D341Med (cell line): ENCODE measurements at regions not wholly inside any gene's neighbourhood (a gene's known extent, or its start where the extent isn't known, plus 50 kb on each side); places are given as distances from the start of the nearest gene placed in this dataset.

Experiments used
- DNase-seq: peaks from one replicate; pipeline ENCODE4 v3.0.0; 2012; ENCODE audit warnings: low spot score

GRCh38 chr1:14531519-14531918, 67.0 kb upstream of the KAZN start:
- DNase-seq: no peak

GRCh38 chr1:14535619-14536355, 62.7 kb upstream of the KAZN start:
- no peak for DNase-seq

GRCh38 chr1:14538335-14538734, 60.1 kb upstream of the KAZN start:
- DNase-seq: no peak

- no peak for DNase-seq
These were observed 59.2 kb upstream of the KAZN start for GRCh38 chr1:14539309-14539708.

GRCh38 chr1:14539953-14540563, 58.4 kb upstream of the KAZN start:
- DNase-seq: no peak

- no peak for DNase-seq
These were observed 57.1 kb upstream of the KAZN start for GRCh38 chr1:14541348-14541747.

- DNase-seq: no peak
These were observed 55.2 kb upstream of the KAZN start for GRCh38 chr1:14543191-14543840.

GRCh38 chr1:14544319-14544718, 54.2 kb upstream of the KAZN start:
- DNase-seq: no peak

GRCh38 chr1:14545422-14546025, 53.0 kb upstream of the KAZN start:
- DNase-seq: no peak

- DNase-seq: no peak
These were observed 52.1 kb upstream of the KAZN start for GRCh38 chr1:14546416-14546815.
